ENCODE measurements at regions not wholly inside any gene's neighbourhood (a gene's known extent, or its start where the extent isn't known, plus 50 kb on each side); places are given as distances from the start of the nearest gene placed in this dataset.
"Not testable (repeated sequence)": the region's sequence is repeated elsewhere in the genome, so short reads cannot be mapped to it uniquely, and the experiment has no call there.

- DNase-seq (no peak), ATAC-seq (no peak)
- Histone ChIP-seq H3K27me3 (ENCODE audit: insufficient read depth in 3 of 3, low read length in 2 of 3) (no peaks in the 10 kb centered on the region), H3K36me3 (ENCODE audit: insufficient read depth in 1 of 2, low read depth in 1 of 2) (no peaks in the 10 kb centered on the region), H3K27ac (no peak overlapping the region), H3K9me3 (no peaks in the 10 kb centered on the region), H3K4me1 (no peaks in the 10 kb centered on the region), H3K4me3 (no peak overlapping the region)
- TF ChIP-seq CTCF (IDR thresholded peaks at IDR 0.05), result no peak
- intact Hi-C loops (cut with DNase I), result no loop called here
Measured at GRCh38 chr9:25814023-25814422, 135.8 kb upstream of the TUSC1 start.

GRCh38 chr9:25813478-25813877, 135.2 kb upstream of the TUSC1 start:
- Histone ChIP-seq H3K27ac (no peak overlapping the region), H3K4me1 (no peaks in the 10 kb centered on the region), H3K9me3 (no peaks in the 10 kb centered on the region), H3K27me3 (ENCODE audit: insufficient read depth in 3 of 3, low read length in 2 of 3) (no peaks in the 10 kb centered on the region), H3K36me3 (ENCODE audit: insufficient read depth in 1 of 2, low read depth in 1 of 2) (no peaks in the 10 kb centered on the region), H3K4me3 (no peak overlapping the region)
- no peak for TF ChIP-seq CTCF (IDR thresholded peaks at IDR 0.05)
- WGBS, 3 donors, result 17 to 34% (median 20%) methylated on average over 2 of the region's 2 CpGs
- ATAC-seq, result no peak
- no peak for DNase-seq
- intact Hi-C loops (cut with DNase I), result no loop called here

DNA sequence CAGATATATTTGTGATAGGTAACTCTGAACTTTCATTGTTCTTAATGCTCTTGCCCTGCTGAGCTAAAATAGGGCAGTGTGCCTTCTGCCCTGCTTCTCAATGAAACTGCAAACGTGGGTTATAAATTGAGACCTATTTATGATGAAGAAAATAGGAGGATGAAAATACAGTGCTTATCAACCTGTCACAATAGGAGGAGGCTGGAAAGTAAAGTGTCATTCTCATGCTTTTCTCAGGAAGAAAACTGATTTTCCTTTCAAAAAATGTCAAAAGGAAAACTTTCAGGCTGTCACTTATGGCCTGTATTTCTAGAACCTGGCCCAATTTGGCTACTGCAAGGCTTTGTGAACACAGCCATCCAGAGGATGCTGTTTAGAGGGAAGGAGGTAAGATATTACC, 130.3 kb upstream of the TUSC1 start:
- Histone ChIP-seq H3K27ac (no peak overlapping the region), H3K27me3 (ENCODE audit: insufficient read depth in 3 of 3, low read length in 2 of 3) (no peaks in the 10 kb centered on the region), H3K9me3 (no peaks in the 10 kb centered on the region), H3K4me1 (no peaks in the 10 kb centered on the region), H3K36me3 (ENCODE audit: insufficient read depth in 1 of 2, low read depth in 1 of 2) (no peaks in the 10 kb centered on the region), H3K4me3 (no peak overlapping the region)
- WGBS, 3 donors, result 55 to 70% (median 67%) methylated on average over 1 of the region's 1 CpG
- ATAC-seq (no peak), DNase-seq (no peak)
- TF ChIP-seq CTCF (IDR thresholded peaks at IDR 0.05), result no peak
- intact Hi-C loops (cut with DNase I), result no loop called here

DNA sequence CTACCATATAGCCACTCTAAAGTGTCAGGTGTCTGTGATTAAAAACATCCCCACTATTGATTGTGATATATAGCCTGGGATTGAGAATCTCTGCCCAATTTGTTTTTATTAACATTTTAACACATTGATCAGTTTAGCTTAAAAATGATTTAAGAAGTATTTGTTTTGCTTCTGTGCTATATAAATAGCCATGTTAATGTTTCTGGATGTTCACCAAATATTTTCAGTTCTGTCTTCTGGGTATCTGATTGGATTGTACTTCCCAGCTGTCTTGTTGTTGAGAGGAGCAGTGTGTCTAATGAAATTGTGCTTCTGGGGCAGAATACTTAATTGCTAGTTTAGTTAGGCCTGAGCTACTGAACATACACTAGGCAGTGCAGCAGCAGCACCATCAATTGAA, 126.6 kb upstream of the TUSC1 start:
- H3K4me3 ChIP-seq, result no peak overlapping the region
- no peak overlapping the region for H3K27ac ChIP-seq
- DNase-seq (no peak), ATAC-seq (no peak)
- TF ChIP-seq CTCF (IDR thresholded peaks at IDR 0.05), result no peak
- intact Hi-C loops (cut with DNase I), result no loop called here
- H3K4me1 ChIP-seq, result no peaks in the 10 kb centered on the region
- no peaks in the 10 kb centered on the region for H3K9me3 ChIP-seq
- no peaks in the 10 kb centered on the region for H3K36me3 ChIP-seq (ENCODE audit: insufficient read depth in 1 of 2, low read depth in 1 of 2)
- H3K27me3 ChIP-seq (ENCODE audit: insufficient read depth in 3 of 3, low read length in 2 of 3), result no peaks in the 10 kb centered on the region

- H3K4me3 ChIP-seq; H3K27ac ChIP-seq; H3K4me1 ChIP-seq; ATAC-seq; H3K9me3 ChIP-seq; intact Hi-C loops (cut with DNase I); DNase-seq; H3K36me3 ChIP-seq (ENCODE audit: insufficient read depth in 1 of 2, low read depth in 1 of 2); H3K27me3 ChIP-seq (ENCODE audit: insufficient read depth in 3 of 3, low read length in 2 of 3): not testable (repeated sequence)
- WGBS, 3 donors, result 88 to 92% (median 88%) methylated on average over 3 of the region's 3 CpGs
Measured at GRCh38 chr9:25801989-25802388, 123.7 kb upstream of the TUSC1 start.

Data from psoas muscle (tissue), 7 donors.